K562 (cell line): ENCODE measurements at regions not wholly inside any gene's neighbourhood (a gene's known extent, or its start where the extent isn't known, plus 50 kb on each side); places are given as distances from the start of the nearest gene placed in this dataset.

Source experiments
- ATAC-seq: fragments of 200-7000 bp; cut with Tn5 transposase; 3 replicates; pipeline ENCODE4 v1.9.1; 2020; ENCODE audit warnings: moderate library complexity
- BruUV-seq: library from RNA; stranded (reverse); fragments of 400-500 nt; replicated peaks from 2 replicates; lab custom pipeline; 2021; lab: Mats Ljungman, UMichigan
- CTCF ChIA-PET: fragments of 300-600 bp; formaldehyde crosslinking; extraction: SDS; loops from one replicate; lab custom pipeline; 2021; ENCODE audit warnings: low intra/inter-chr PET ratio; lab: Yijun Ruan, JAX
- POLR2A ChIA-PET: fragments of 300-600, 350-650 bp; sonication (Branson Sonifier 250); formaldehyde crosslinking; extraction: SDS; loops from one replicate; lab custom pipeline; 2021; ENCODE audit warnings: antibody characterized with exemption, inconsistent platforms; lab: Yijun Ruan, JAX
- DNase-seq, 4 experiments: peaks; one replicate each; pipeline versions ENCODE4 v3.0.0 to v3.0.0-alpha.2; 2011 to 2018; ENCODE audit warnings: low spot score in 3 of 4, mixed read lengths in 3 of 4; ENCODE audit errors: extremely low read depth in 1 of 4
- FAIRE-seq: peaks from 2 replicates; lab custom pipeline; 2011; peaks lifted over from hg19 to GRCh38; lab: Jason Lieb, UNC
- H2AFZ ChIP-seq: 2 replicates; pipeline ENCODE4 v1.6.0; 2011; ENCODE audit warnings: low read depth, low read length, control low read depth, inconsistent platforms
- H3K27ac ChIP-seq: fragments of 200-600 bp; 3 replicates; pipeline ENCODE4 v1.8.0; 2011; ENCODE audit warnings: low read depth, mild to moderate bottlenecking, control low read depth, inconsistent platforms, low read length, moderate library complexity, mixed read lengths; ENCODE audit errors: extremely low read depth
- H3K27me3 ChIP-seq, 2 experiments: fragments of 300-600 bp in 1 of 2; 2 replicates in 1 of 2; 3 replicates in 1 of 2; pipeline versions ENCODE4 v1.6.0 to v1.8.0; 2011; ENCODE audit warnings: inconsistent platforms in 2 of 2, low read length in 2 of 2, mild to moderate bottlenecking in 1 of 2, mixed read lengths in 1 of 2, moderate library complexity in 1 of 2; ENCODE audit not compliant: control insufficient read depth in 2 of 2, insufficient read depth in 2 of 2
- H3K36me3 ChIP-seq: fragments of 300-600 bp; 3 replicates; pipeline ENCODE4 v1.8.0; 2011; ENCODE audit warnings: mild to moderate bottlenecking, low read length, inconsistent platforms; ENCODE audit not compliant: control insufficient read depth, insufficient read depth
- H3K4me1 ChIP-seq, 2 experiments: fragments of 200-600 bp in 1 of 2; replicated peaks in 1 of 2; 2 replicates in 1 of 2; 3 replicates in 1 of 2; pipeline versions ENCODE4 v1.5.1 to v1.8.0; 2011; ENCODE audit warnings: inconsistent platforms in 2 of 2, low read length in 2 of 2, mild to moderate bottlenecking in 1 of 2, mixed read lengths in 1 of 2, moderate library complexity in 1 of 2; ENCODE audit not compliant: control insufficient read depth in 2 of 2, insufficient read depth in 2 of 2
- H3K4me2 ChIP-seq: 2 replicates; pipeline ENCODE4 v1.6.1; 2011; ENCODE audit warnings: low read length, control low read depth, inconsistent platforms, mixed read lengths; ENCODE audit not compliant: insufficient read depth
- H3K4me3 ChIP-seq: fragments of 200-600 bp; sonication (generic), shearing (Covaris generic); 2 replicates; pipeline ENCODE4 v1.5.1; 2016; ENCODE audit warnings: control low read depth, inconsistent platforms
- H3K79me2 ChIP-seq: fragments of 200-600 bp; 3 replicates; pipeline ENCODE4 v1.8.0; 2011; ENCODE audit warnings: low read length, inconsistent platforms; ENCODE audit not compliant: control insufficient read depth, insufficient read depth
- H3K9ac ChIP-seq, 2 experiments: 2 replicates each; pipeline versions ENCODE4 v1.6.0 to v1.6.1; 2011; ENCODE audit warnings: low read depth in 2 of 2, low read length in 2 of 2, control low read depth in 1 of 2, inconsistent platforms in 1 of 2, mild to moderate bottlenecking in 1 of 2, mixed read lengths in 1 of 2; ENCODE audit not compliant: insufficient read depth in 1 of 2
- H3K9me1 ChIP-seq: one replicate; pipeline ENCODE4 v1.6.0; 2011; ENCODE audit warnings: inconsistent platforms, mild to moderate bottlenecking, low read length, moderate library complexity; ENCODE audit not compliant: control insufficient read depth, insufficient read depth
- H3K9me3 ChIP-seq: replicated peaks from 2 replicates; pipeline ENCODE4 v1.5.1; 2011; ENCODE audit warnings: low read depth, low read length, inconsistent platforms; ENCODE audit not compliant: control insufficient read depth, insufficient read depth
- H4K20me1 ChIP-seq: replicated peaks from 2 replicates; pipeline ENCODE4 v1.6.1; 2011; ENCODE audit warnings: low read length, inconsistent platforms, mixed read lengths; ENCODE audit not compliant: control insufficient read depth, insufficient read depth
- C11orf30 ChIP-seq: fragments of 450-650 bp; IDR thresholded peaks from 2 replicates; pipeline ENCODE4 v1.6.1; 2016; ENCODE audit warnings: low read depth, mild to moderate bottlenecking
- GTF2B ChIP-seq: IDR thresholded peaks from 2 replicates; pipeline ENCODE4 v1.6.1; 2011; ENCODE audit not compliant: insufficient read length; ENCODE audit errors: extremely low read depth
- HBP1 ChIP-seq: fragments of 450-650 bp; formaldehyde crosslinking; IDR thresholded peaks from 2 replicates; pipeline ENCODE4 v1.4.0; 2022; ENCODE audit warnings: missing genetic modification characterization
- HCFC1 ChIP-seq: IDR thresholded peaks from 2 replicates; pipeline ENCODE4 v1.6.1; 2012; ENCODE audit warnings: low read depth, low read length, improper control_type of control experiment
- MITF ChIP-seq: IDR thresholded peaks from 2 replicates; pipeline ENCODE4 v1.6.1; 2014; ENCODE audit warnings: antibody characterized with exemption
- NCOA2 ChIP-seq, 2 experiments: fragments of 450-650 bp; IDR thresholded peaks; 2 replicates each; pipeline ENCODE4 v1.6.1; 2018; ENCODE audit warnings: mild to moderate bottlenecking in 2 of 2, moderate library complexity in 1 of 2; ENCODE audit not compliant: partially characterized antibody in 2 of 2
- NELFE ChIP-seq: IDR thresholded peaks from 2 replicates; pipeline ENCODE4 v1.6.1; 2011; ENCODE audit warnings: mild to moderate bottlenecking; ENCODE audit not compliant: insufficient read depth, insufficient read length
- POLR3A ChIP-seq: IDR thresholded peaks from 2 replicates; pipeline ENCODE4 v1.6.1; 2011; ENCODE audit warnings: borderline replicate concordance, mild to moderate bottlenecking, moderate library complexity; ENCODE audit not compliant: insufficient read length, insufficient read depth; ENCODE audit errors: extremely low read depth
- SAP30 ChIP-seq: fragments of 200-600 bp; sonication (generic); IDR thresholded peaks from 2 replicates; pipeline ENCODE4 v1.6.1; 2012; ENCODE audit warnings: borderline replicate concordance, low read depth, mild to moderate bottlenecking, moderate library complexity, low read length, control low read depth, inconsistent platforms; ENCODE audit not compliant: insufficient read depth, poor library complexity, severe bottlenecking
- SMAD1 ChIP-seq: fragments of 150-350 bp; IDR thresholded peaks from 2 replicates; pipeline ENCODE4 v1.6.1; 2014; ENCODE audit warnings: low read length, low read depth; ENCODE audit not compliant: partially characterized antibody
- SMAD2 ChIP-seq: fragments of 150-350 bp; IDR thresholded peaks from 2 replicates; pipeline ENCODE4 v1.6.1; 2014; ENCODE audit warnings: low read depth, mild to moderate bottlenecking, low read length
- ZHX1 ChIP-seq: fragments of 150-350 bp; conservative IDR thresholded peaks from 2 replicates; pipeline ENCODE4 v1.6.1; 2014; ENCODE audit warnings: low read length
- ZNF143 ChIP-seq: sonication (generic); formaldehyde crosslinking; IDR thresholded peaks from 2 replicates; pipeline ENCODE4 v1.9.0; 2022; ENCODE audit warnings: mild to moderate bottlenecking, missing genetic modification reagents
- ZNF239 ChIP-seq: fragments of 250-450 bp; sonication (Bioruptor Pico); IDR thresholded peaks from 2 replicates; pipeline ENCODE4 v1.4.0; 2020; ENCODE audit warnings: mild to moderate bottlenecking
- WGBS: fragments of 100-300 bp; shearing (Covaris generic); methylation state at CpG from one replicate; pipeline ENCODE4 v1.1.6; 2016; ENCODE audit warnings: low coverage, mixed read lengths; ENCODE audit not compliant: insufficient coverage; ENCODE audit errors: missing lambda C conversion rate; 5-methylcytosine and 5-hydroxymethylcytosine counted together
- in situ Hi-C: fragments of 300-500 bp; cut with MboI; formaldehyde crosslinking; loops from 4 replicates; pipeline ENCODE4 v1.15.0; 2018; ENCODE audit warnings: inconsistent platforms, mixed read lengths
- intact Hi-C: fragments of 100-400 bp; cut with micrococcal nuclease; formaldehyde crosslinking; loops from 2 replicates; pipeline ENCODE4 v1.14.2; 2022

- peak overlapping the region; percentile 80 for H3K27ac ChIP-seq
- H3K4me1 ChIP-seq = peaks cover 4 to 25% of the 10 kb centered on the region in 2 experiments; a peak in 3 of 5 replicates
- H3K4me2 ChIP-seq = peak overlapping the region; percentile 91
- ATAC-seq = peak; percentile 46
- no peaks in the 10 kb centered on the region for H3K9me1 ChIP-seq
- no peaks in the 10 kb centered on the region for H4K20me1 ChIP-seq
- H3K36me3 ChIP-seq = no peaks in the 10 kb centered on the region
- H3K79me2 ChIP-seq = no peaks in the 10 kb centered on the region
- peak overlapping the region; percentile 92 for H2AFZ ChIP-seq
- peak overlapping the region; percentile 77 to 79 for H3K9ac ChIP-seq
- H3K9me3 ChIP-seq = no peaks in the 10 kb centered on the region
- DNase-seq = peak; percentile 31 to 90 (median 44)
- no peak for FAIRE-seq
- CTCF ChIA-PET = no interaction called here
- no TSS peak for BruUV-seq
- in situ Hi-C loops (no loop called here), intact Hi-C loops (loop anchor here (2.0 to 5.0 kb wide), 6 partner anchors 55 to 250 kb away; no protein-coding TSS in a partner anchor)
- no peaks in the 10 kb centered on the region for H3K27me3 ChIP-seq
- POLR2A ChIA-PET = interaction anchor here (0.7 to 1.7 kb wide), 5 partner anchors 54 to 290 kb away, joined by 3 to 8 read pairs (median 3); no protein-coding TSS in a partner anchor
- peak overlapping the region; percentile 53 for H3K4me3 ChIP-seq
- WGBS = 14% methylated on average over 23 of the region's 23 CpGs
- TF ChIP-seq GTF2B = no peak
- no peak for TF ChIP-seq HCFC1
- no peak for TF ChIP-seq NELFE
- TF ChIP-seq SMAD2 = no peak
- peak; percentile 92 for TF ChIP-seq POLR3A
- TF ChIP-seq ZHX1 = no peak
- peak; percentile 35; the same call in 1 of the 2 replicates for TF ChIP-seq C11orf30
- no peak; the same call in 1 of the 2 replicates for TF ChIP-seq ZNF239
- peak in 1 of 2 experiments; percentile 90 for TF ChIP-seq NCOA2 (IDR thresholded peaks at IDR 0.05; ENCODE audit: partially characterized antibody in 2 of 2)
- TF ChIP-seq SMAD1 = no peak
- TF ChIP-seq ZNF143 (CRISPR knock-in tag) = no peak
- no peak for TF ChIP-seq HBP1 (CRISPR knock-in tag)
- TF ChIP-seq MITF = no peak
- no peak for TF ChIP-seq SAP30
Measured at GRCh38 chr6:27547157-27548075, 74.5 kb upstream of the ZNF184 start.
